GM23338 (cell line): ENCODE measurements at regions not wholly inside any gene's neighbourhood (a gene's known extent, or its start where the extent isn't known, plus 50 kb on each side); places are given as distances from the start of the nearest gene placed in this dataset.

Source experiments
- EZH2 ChIP-seq: fragments of 200-600 bp; sonication (generic); IDR thresholded peaks from one replicate; pipeline ENCODE4 v1.8.0; 2017; ENCODE audit warnings: antibody characterized with exemption, mild to moderate bottlenecking, low read depth; ENCODE audit not compliant: unreplicated experiment
- JUNB ChIP-seq: IDR thresholded peaks from one replicate; pipeline ENCODE4 v1.6.1; 2016; ENCODE audit warnings: antibody characterized with exemption; ENCODE audit not compliant: unreplicated experiment
- POLR2AphosphoS5 ChIP-seq: IDR thresholded peaks from 2 replicates; pipeline ENCODE4 v1.6.1; 2016; ENCODE audit warnings: antibody characterized with exemption, low read depth
- STAT1 ChIP-seq: IDR thresholded peaks from one replicate; pipeline ENCODE4 v1.6.1; 2016; ENCODE audit warnings: antibody characterized with exemption; ENCODE audit not compliant: unreplicated experiment
- ZNF462 ChIP-seq: fragments of 250-450 bp; sonication (Bioruptor Pico); IDR thresholded peaks from 2 replicates; pipeline ENCODE4 v1.5.0; 2020; ENCODE audit warnings: mild to moderate bottlenecking, moderate library complexity
- TF ChIP-seq, protein P1 (sequence below): IDR thresholded peaks from one replicate; pipeline ENCODE4 v1.6.1; 2018; ENCODE audit warnings: antibody characterized with exemption; ENCODE audit not compliant: unreplicated experiment
- TF ChIP-seq, protein P2 (sequence below): IDR thresholded peaks from 2 replicates; pipeline ENCODE4 v1.6.1; 2016; ENCODE audit warnings: antibody characterized with exemption

- TF ChIP-seq ZNF462 (CRISPR knock-in tag) (peak; percentile 73), POLR2AphosphoS5 (no peak), STAT1 (no peak), JUNB (no peak), EZH2 (no peak)
- TF ChIP-seq, protein P1, sequence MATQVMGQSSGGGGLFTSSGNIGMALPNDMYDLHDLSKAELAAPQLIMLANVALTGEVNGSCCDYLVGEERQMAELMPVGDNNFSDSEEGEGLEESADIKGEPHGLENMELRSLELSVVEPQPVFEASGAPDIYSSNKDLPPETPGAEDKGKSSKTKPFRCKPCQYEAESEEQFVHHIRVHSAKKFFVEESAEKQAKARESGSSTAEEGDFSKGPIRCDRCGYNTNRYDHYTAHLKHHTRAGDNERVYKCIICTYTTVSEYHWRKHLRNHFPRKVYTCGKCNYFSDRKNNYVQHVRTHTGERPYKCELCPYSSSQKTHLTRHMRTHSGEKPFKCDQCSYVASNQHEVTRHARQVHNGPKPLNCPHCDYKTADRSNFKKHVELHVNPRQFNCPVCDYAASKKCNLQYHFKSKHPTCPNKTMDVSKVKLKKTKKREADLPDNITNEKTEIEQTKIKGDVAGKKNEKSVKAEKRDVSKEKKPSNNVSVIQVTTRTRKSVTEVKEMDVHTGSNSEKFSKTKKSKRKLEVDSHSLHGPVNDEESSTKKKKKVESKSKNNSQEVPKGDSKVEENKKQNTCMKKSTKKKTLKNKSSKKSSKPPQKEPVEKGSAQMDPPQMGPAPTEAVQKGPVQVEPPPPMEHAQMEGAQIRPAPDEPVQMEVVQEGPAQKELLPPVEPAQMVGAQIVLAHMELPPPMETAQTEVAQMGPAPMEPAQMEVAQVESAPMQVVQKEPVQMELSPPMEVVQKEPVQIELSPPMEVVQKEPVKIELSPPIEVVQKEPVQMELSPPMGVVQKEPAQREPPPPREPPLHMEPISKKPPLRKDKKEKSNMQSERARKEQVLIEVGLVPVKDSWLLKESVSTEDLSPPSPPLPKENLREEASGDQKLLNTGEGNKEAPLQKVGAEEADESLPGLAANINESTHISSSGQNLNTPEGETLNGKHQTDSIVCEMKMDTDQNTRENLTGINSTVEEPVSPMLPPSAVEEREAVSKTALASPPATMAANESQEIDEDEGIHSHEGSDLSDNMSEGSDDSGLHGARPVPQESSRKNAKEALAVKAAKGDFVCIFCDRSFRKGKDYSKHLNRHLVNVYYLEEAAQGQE, result no peak
- TF ChIP-seq, protein P2, sequence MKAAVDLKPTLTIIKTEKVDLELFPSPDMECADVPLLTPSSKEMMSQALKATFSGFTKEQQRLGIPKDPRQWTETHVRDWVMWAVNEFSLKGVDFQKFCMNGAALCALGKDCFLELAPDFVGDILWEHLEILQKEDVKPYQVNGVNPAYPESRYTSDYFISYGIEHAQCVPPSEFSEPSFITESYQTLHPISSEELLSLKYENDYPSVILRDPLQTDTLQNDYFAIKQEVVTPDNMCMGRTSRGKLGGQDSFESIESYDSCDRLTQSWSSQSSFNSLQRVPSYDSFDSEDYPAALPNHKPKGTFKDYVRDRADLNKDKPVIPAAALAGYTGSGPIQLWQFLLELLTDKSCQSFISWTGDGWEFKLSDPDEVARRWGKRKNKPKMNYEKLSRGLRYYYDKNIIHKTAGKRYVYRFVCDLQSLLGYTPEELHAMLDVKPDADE, result no peak
Observed at GRCh38 chr5:106121972-106122605, 1548.6 kb downstream of the EFNA5 start (continued).
